ENCODE measurements at regions not wholly inside any gene's neighbourhood (a gene's known extent, or its start where the extent isn't known, plus 50 kb on each side); places are given as distances from the start of the nearest gene placed in this dataset.

DNA sequence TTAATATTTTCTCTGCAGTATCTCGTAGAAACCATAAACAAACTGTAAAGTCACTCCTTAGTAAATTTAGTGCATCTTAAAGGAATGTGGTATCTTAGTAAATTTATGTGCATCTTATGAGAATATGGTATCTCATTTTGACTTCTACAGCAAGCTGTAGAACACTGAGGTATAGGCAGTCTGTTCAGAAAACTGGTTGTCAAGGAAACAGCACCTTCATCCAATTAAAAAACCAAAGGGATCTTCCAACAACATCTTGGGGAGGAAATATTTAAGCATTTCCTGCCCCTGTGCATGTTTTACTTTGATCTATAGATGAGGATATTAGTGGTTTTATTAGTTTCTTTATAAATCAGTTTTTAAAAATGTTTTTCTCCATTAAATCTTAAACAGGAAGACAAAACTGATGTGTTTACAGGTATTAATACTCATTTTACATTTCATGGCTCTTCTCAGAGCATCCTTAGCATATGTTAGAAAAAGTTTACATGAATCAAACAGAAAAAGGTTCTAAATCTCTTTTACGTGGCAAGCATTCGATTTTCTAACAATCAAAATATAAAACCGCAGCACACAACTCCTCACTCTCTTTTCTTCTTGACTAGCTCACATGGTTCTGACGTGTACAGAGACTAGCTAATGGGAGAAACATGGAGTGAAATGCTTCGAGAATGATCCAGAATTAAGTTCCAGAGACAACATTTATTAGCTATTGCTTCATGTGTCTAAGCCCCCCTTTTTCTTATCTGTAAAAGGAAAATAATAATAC is 668.8 kb downstream of the PTPRC start:
- no peak for DNase-seq (ENCODE audit: low spot score)

GRCh38 chr1:199308349-199308846 is 669.6 kb downstream of the PTPRC start:
- DNase-seq (ENCODE audit: low spot score), result no peak

GRCh38 chr1:199310708-199311107 is 671.9 kb downstream of the PTPRC start:
- DNase-seq (ENCODE audit: low spot score), result no peak

- no peak for DNase-seq (ENCODE audit: low spot score)
Observed at GRCh38 chr1:199311478-199312262, 672.8 kb downstream of the PTPRC start.

DNA sequence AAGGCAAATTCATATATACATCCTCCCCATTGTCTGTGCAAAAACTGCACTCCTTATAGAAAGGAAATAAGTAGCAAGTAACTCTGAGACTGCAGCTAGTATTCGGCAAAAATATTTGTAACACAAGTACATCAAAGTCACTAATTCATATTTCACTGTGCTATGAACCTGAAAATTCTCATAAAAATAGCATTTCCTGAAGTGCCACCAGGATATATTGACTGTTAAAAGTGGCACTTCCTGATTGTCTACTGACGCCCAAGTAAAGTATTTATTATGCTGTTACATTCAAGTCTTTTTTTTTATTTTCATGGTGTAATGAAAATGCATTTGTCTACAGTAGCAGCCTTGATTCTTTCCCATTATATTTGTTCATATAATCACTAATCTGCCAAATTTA is 673.8 kb downstream of the PTPRC start:
- DNase-seq (ENCODE audit: low spot score), result no peak

DNA sequence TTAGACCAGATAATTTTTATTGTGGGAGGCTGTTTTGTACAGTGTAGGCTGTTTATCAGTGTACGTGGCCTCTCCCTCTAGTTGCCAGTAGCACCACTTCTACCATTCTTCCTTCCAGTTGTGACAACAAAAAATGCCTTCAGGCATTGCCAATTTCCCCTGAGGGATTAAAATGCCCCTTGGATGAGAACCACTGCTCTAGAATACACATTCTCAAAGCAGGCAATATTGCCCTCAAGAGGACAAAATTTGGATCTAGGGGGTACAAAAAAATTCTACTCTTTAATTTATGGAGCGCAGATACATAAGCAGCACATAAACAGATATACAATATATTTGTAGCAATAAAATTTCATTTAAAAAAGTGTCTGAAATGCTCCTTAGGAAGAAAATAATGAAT is 674.6 kb downstream of the PTPRC start:
- DNase-seq (ENCODE audit: low spot score), result no peak

DNA sequence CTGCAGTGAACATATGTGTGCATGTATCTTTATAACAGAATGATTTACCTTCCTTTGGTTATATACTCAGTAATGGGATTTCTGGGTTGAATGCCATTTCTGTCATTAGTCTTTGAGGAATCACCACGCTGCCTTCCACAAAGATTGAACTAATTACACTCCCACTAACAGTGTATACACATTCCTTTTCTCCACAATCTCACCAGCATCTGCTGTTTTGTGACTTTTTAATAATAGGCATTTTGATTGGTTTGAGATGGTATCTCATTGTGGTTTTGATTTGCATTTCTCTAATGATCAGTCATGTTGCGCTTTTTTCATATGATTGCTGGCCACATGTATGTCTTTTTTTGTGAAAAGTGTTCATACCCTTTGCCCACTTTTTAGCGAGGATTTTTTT is 680.5 kb downstream of the PTPRC start:
- DNase-seq (ENCODE audit: low spot score), result no peak

DNA sequence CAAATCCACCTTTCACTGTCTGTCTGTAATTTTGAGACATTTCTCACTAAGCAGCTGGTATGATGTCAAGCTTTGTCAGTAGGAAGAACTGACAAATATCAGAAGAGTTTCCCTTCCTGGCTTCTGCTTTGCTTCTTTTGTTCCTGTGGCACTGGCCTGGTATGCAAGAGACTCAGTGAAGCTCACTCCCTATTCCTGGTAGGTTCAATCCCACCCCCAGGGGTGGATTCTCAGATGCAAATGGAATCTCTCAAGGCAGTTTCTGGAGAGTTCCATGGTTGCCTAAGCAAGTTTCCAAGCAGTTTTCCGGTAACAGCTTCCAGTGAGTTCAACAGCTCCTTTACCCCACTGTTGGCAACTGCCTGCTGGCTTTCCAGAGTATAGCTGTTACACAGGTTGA is 683.4 kb downstream of the PTPRC start:
- no peak for DNase-seq (ENCODE audit: low spot score)

GRCh38 chr1:199333180-199333579 is 694.3 kb upstream of the NR5A2 start:
- DNase-seq (ENCODE audit: low spot score), result no peak

DNA sequence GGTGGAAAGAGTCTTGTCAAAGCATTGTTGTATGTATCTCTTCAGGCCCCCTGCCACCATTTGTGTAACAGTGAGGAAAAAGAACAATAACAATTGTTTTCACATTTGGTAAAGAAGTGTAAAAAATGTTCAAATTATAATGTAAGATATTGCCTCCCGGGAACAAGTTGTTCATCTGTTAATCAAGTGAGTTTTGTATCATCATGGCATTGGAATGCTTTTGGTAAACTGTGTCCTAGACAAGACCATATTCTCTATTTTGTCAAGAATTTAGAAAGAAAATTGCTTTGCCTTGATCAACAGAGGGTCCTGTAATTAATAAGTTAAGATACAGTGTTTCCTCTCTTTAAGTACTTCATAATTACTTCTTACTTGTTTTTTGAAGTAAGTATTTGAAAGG is 692.0 kb upstream of the NR5A2 start:
- no peak for DNase-seq (ENCODE audit: low spot score)

DNA sequence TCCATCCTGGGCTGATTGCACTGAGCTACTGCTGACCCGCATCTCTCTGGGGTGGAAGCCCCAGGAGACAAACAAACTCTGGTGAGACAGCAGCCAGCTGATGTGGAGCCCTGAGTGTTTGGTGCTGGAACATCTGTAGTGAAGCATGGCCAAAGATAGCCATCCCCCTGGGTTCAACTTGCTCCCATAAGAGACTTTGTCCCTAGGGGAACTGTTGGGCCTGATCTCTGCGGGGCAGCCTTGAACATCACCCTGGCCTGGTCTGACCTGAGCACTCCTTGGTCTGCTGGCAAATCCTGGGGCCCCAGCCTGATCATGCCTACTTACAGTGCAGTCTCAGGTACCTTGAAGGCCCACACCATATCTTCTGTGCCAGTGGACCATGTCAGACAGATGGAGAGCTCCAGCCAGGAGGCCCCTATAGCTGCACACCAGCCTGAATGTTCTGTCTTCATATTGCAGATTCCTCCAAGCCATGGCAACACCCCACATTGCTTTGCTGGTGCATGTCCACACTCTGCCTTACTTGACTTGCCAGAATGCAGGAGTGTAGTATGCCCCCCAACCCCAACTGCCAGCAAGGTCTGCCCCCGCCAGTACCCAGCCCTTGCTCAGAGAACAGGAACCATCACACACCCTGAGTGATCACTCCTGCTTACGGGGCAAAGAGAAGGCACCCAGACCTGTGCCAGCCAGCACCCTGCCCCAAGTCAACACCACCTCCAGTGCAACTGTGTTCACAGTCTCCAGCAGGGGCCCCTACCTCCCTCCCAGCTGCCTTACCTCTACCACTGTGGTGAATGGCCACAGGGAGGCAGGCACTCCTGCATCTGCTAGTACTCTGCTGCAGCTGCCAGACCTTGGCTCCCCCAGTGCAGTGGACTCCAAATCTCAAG is 690.5 kb upstream of the NR5A2 start:
- DNase-seq (ENCODE audit: low spot score), result no peak

DNA sequence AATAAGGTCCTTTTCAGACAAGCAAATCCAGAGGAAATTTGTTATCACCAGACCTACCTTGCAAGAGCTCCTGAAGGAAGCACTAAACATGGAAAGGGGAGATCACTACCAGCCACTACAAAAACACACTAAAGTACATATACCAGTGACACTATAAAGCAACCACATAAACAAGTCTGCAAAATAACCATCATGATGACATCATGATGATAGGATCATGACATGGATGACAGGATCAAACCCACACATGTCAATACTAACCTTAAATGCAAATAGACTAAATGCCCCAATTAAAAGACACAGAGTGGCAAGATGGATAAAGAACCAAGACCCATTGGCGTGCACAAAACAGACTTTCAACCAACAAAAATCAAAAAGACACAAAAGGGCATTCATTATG is 688.8 kb upstream of the NR5A2 start:
- no peak for DNase-seq (ENCODE audit: low spot score)

GRCh38 chr1:199352351-199352750 is 675.2 kb upstream of the NR5A2 start:
- no peak for DNase-seq (ENCODE audit: low spot score)

DNA sequence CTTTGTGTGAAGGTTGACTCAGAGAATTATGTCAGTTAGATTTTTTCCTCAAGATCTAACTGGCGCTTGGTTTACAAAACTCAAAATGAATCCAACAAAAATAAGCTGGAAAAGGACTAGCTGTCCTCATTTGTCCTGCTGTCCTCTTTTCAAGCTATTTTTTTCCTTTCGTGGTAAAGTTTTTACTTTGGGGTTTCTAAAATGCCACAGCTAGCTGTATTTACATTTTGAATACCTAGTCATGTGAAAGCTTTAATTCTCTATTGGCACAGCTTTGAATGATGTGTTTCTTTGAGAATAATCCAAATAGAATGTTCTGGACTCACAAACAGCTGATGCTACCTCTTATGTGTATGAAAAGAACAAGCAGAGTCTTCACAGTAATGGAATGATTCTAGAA is 673.6 kb upstream of the NR5A2 start:
- DNase-seq (ENCODE audit: low spot score), result no peak

- DNase-seq (ENCODE audit: low spot score), result no peak
Observed at GRCh38 chr1:199356561-199356960, 670.9 kb upstream of the NR5A2 start.

- DNase-seq (ENCODE audit: low spot score), result no peak
Observed at GRCh38 chr1:199357599-199357998, 669.9 kb upstream of the NR5A2 start.

- DNase-seq (ENCODE audit: low spot score), result no peak
Observed at GRCh38 chr1:199362996-199363395, 664.5 kb upstream of the NR5A2 start.

- no peak for DNase-seq (ENCODE audit: low spot score)
Observed at GRCh38 chr1:199373139-199373538, 654.4 kb upstream of the NR5A2 start.

- no peak for DNase-seq (ENCODE audit: low spot score)
Observed at GRCh38 chr1:199377211-199377610, 650.3 kb upstream of the NR5A2 start.

DNA sequence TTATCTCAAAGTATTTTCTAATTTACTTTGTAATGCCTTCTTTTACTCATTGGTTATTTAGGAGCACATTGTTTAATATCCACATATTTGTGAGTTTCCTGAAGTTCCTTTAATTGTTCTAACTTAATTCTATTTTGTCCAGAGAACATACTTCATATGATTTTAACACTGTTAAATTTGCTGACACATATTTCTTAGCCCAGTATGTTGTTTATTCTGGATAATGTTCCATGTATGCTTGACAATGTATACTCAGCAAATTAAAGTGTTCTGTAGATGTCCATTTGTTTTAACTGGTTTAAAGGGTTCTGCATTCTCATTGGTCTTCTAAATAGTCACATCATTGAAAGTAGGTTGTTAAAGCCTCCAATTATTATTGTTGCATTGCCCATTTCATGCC is 643.7 kb upstream of the NR5A2 start:
- no peak for DNase-seq (ENCODE audit: low spot score)

- no peak for DNase-seq (ENCODE audit: low spot score)
Observed at GRCh38 chr1:199394856-199395255, 632.7 kb upstream of the NR5A2 start.

GRCh38 chr1:199396456-199396855 is 631.1 kb upstream of the NR5A2 start:
- DNase-seq (ENCODE audit: low spot score), result no peak

Data from mesenteric fat pad (tissue), 1 donor.